HEK293 (cell line): ENCODE measurements at regions not wholly inside any gene's neighbourhood (a gene's known extent, or its start where the extent isn't known, plus 50 kb on each side); places are given as distances from the start of the nearest gene placed in this dataset.
A peak's percentile ranks its signal among the peaks of the same experiment; 100 is the strongest.

Source experiments
- CTCF ChIP-seq: fragments of 450-650 bp; formaldehyde crosslinking; IDR thresholded peaks from 2 replicates; pipeline ENCODE4 v1.5.1; 2016; ENCODE audit warnings: missing biosample characterization, missing genetic modification characterization
- PRDM4 ChIP-seq: fragments of 450-650 bp; formaldehyde crosslinking; IDR thresholded peaks from 2 replicates; pipeline ENCODE4 v1.5.1; 2017; ENCODE audit warnings: missing biosample characterization, missing genetic modification characterization
- REST ChIP-seq: fragments of 450-650 bp; formaldehyde crosslinking; IDR thresholded peaks from 2 replicates; pipeline ENCODE4 v1.5.1; 2016; ENCODE audit warnings: missing biosample characterization, missing genetic modification characterization
- ZNF121 ChIP-seq: fragments of 450-650 bp; formaldehyde crosslinking; IDR thresholded peaks from 2 replicates; pipeline ENCODE4 v1.5.1; 2016; ENCODE audit warnings: missing biosample characterization, missing genetic modification characterization
- ZNF549 ChIP-seq: fragments of 450-650 bp; IDR thresholded peaks from 2 replicates; pipeline ENCODE4 v1.5.1; 2018; ENCODE audit warnings: missing biosample characterization, missing genetic modification characterization, mild to moderate bottlenecking, inconsistent platforms, moderate library complexity
- ZNF776 ChIP-seq: fragments of 450-650 bp; formaldehyde crosslinking; IDR thresholded peaks from 2 replicates; pipeline ENCODE4 v1.5.0; 2017; ENCODE audit warnings: missing biosample characterization, missing genetic modification characterization, borderline replicate concordance

- TF ChIP-seq ZNF776 (tag by site-specific recombination) (no peak), ZNF121 (no peak), ZNF549 (no peak), PRDM4 (tag by site-specific recombination) (no peak), REST (tag by site-specific recombination) (peak; percentile 74), CTCF (no peak)
Observed at GRCh38 chr16:26396511-26397235, 670.1 kb upstream of the C16orf82 start.
